CD4-positive, alpha-beta T cell (primary cell): ENCODE measurements at regions not wholly inside any gene's neighbourhood (a gene's known extent, or its start where the extent isn't known, plus 50 kb on each side); places are given as distances from the start of the nearest gene placed in this dataset.

ENCODE experiments used
- ATAC-seq: fragments of 200-7000 bp; cut with Tn5 transposase; one replicate; pipeline ENCODE4 v1.10.0; 2022; ENCODE audit warnings: mild to moderate bottlenecking; ENCODE audit not compliant: poor library complexity
- CTCF ChIA-PET: fragments of 350-600 bp; sonication (Branson Sonifier 250); formaldehyde crosslinking; loops from one replicate; lab custom pipeline; 2021; ENCODE audit warnings: antibody characterized with exemption, inconsistent platforms; lab: Charles Lee
- POLR2A ChIA-PET: fragments of 350-600 bp; sonication (Branson Sonifier 250); formaldehyde crosslinking; loops from one replicate; lab custom pipeline; 2021; ENCODE audit warnings: antibody characterized with exemption, inconsistent platforms; lab: Charles Lee
- DNase-seq, 14 experiments: peaks; one replicate each; pipeline ENCODE4 v3.0.0-alpha.2; 2013 to 2020; ENCODE audit warnings: mixed read lengths in 2 of 14
- H3K27ac ChIP-seq, 2 donors: one replicate each; pipeline versions ENCODE4 v1.5.1 to v1.7.0; 2013; ENCODE audit warnings: low read length in 2 of 2, low read depth in 1 of 2, mild to moderate bottlenecking in 1 of 2
- H3K27me3 ChIP-seq, 2 experiments: 1 replicate in 1 of 2; 2 replicates in 1 of 2; pipeline versions ENCODE4 v1.6.1 to v1.7.0; 2013; ENCODE audit warnings: low read length in 2 of 2, control low read depth in 1 of 2, mild to moderate bottlenecking in 1 of 2, moderate library complexity in 1 of 2; ENCODE audit not compliant: insufficient read depth in 2 of 2, control insufficient read depth in 1 of 2
- H3K36me3 ChIP-seq: one replicate; pipeline ENCODE4 v1.6.1; 2013; ENCODE audit warnings: low read length, control low read depth; ENCODE audit not compliant: insufficient read depth
- H3K4me1 ChIP-seq: one replicate; pipeline ENCODE4 v1.6.1; 2013; ENCODE audit warnings: low read length, control low read depth; ENCODE audit not compliant: insufficient read depth
- H3K4me3 ChIP-seq: one replicate; pipeline ENCODE4 v1.5.1; 2013; ENCODE audit warnings: mild to moderate bottlenecking, low read length, moderate library complexity
- H3K9me3 ChIP-seq, 2 experiments: 1 replicate in 1 of 2; 2 replicates in 1 of 2; pipeline versions ENCODE4 v1.6.1 to v1.7.0; 2013; ENCODE audit warnings: low read length in 2 of 2, mild to moderate bottlenecking in 2 of 2, control low read depth in 1 of 2, moderate library complexity in 1 of 2; ENCODE audit not compliant: control insufficient read depth in 1 of 2, insufficient read depth in 1 of 2
- H3K27ac Mint-ChIP-seq: one replicate; pipeline ENCODE4 v1.8.0; 2020; ENCODE audit warnings: mixed read lengths
- H3K27me3 Mint-ChIP-seq: one replicate; pipeline ENCODE4 v1.8.0; 2021; ENCODE audit warnings: mixed read lengths
- H3K36me3 Mint-ChIP-seq: one replicate; pipeline ENCODE4 v1.8.0; 2021; ENCODE audit warnings: low read depth, mixed read lengths
- H3K4me1 Mint-ChIP-seq: one replicate; pipeline ENCODE4 v1.8.0; 2021; ENCODE audit warnings: low read depth, mixed read lengths
- H3K4me3 Mint-ChIP-seq: one replicate; pipeline ENCODE4 v1.8.0; 2020; ENCODE audit warnings: mild to moderate bottlenecking, mixed read lengths
- H3K9me3 Mint-ChIP-seq: one replicate; pipeline ENCODE4 v1.8.0; 2020; ENCODE audit warnings: mixed read lengths
- CTCF ChIP-seq: fragments of 200-600 bp; IDR thresholded peaks from one replicate; pipeline ENCODE4 v1.8.0; 2022; ENCODE audit warnings: antibody characterized with exemption, mild to moderate bottlenecking
- intact Hi-C, 2 experiments: fragments of 100-400 bp; cut with DNase I in 1 of 2; cut with micrococcal nuclease in 1 of 2; formaldehyde crosslinking; loops; one replicate each; pipeline versions ENCODE4 v1.15.1 to v1.9.0; 2023 to 2025; cut with DNase I, micrococcal nuclease

DNA sequence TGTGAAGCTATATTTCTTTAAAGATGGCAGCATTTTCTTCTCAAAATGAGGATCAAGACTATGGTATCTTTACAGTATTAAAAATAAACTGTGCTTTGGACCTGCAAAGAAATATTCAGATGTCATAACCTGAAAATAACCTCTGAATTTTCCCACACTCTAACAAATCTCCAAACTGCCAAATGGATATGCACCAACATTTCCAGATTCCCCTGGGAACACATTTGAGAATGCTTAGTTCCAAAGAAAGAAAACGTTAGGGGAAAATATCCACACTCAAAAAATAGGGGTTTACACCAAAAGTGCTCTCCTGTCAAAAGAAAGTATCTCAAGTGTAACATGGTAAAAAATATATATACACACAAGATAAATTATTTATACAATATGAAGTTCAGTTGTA lies 69.1 kb upstream of the ARHGAP29 start:
- TF ChIP-seq CTCF, result no peak

GRCh38 chr1:94305704-94306103 lies 68.3 kb upstream of the ARHGAP29 start:
- Mint-ChIP-seq H3K4me1 (no peaks in the 10 kb centered on the region), H3K4me3 (no peak overlapping the region), H3K36me3 (no peaks in the 10 kb centered on the region), H3K27me3 (peaks cover 15% of the 10 kb centered on the region), H3K27ac (no peak overlapping the region), H3K9me3 (no peaks in the 10 kb centered on the region)
- H3K27ac ChIP-seq, result no peak overlapping the region
- no peak overlapping the region for H3K4me3 ChIP-seq
- H3K4me1 ChIP-seq, result no peaks in the 10 kb centered on the region
- no peak for DNase-seq
- intact Hi-C loops, result no loop called here
- POLR2A ChIA-PET, result no interaction called here
- CTCF ChIA-PET, result no interaction called here
- H3K36me3 ChIP-seq, result no peaks in the 10 kb centered on the region
- peaks cover 0 to 7% of the 10 kb centered on the region in 2 experiments for H3K27me3 ChIP-seq
- ATAC-seq, result no peak
- no peak for TF ChIP-seq CTCF
- peaks cover 0 to 4% of the 10 kb centered on the region in 2 experiments for H3K9me3 ChIP-seq

More for the DNA sequence above, 69.1 kb upstream of the ARHGAP29 start:
- POLR2A ChIA-PET, result no interaction called here
- H3K4me1 ChIP-seq, result no peaks in the 10 kb centered on the region
- intact Hi-C loops, result no loop called here
- Mint-ChIP-seq H3K4me1 (no peaks in the 10 kb centered on the region), H3K27ac (no peak overlapping the region), H3K9me3 (no peaks in the 10 kb centered on the region), H3K36me3 (no peaks in the 10 kb centered on the region), H3K4me3 (no peak overlapping the region), H3K27me3 (peaks cover 15% of the 10 kb centered on the region)
- CTCF ChIA-PET, result no interaction called here
- H3K36me3 ChIP-seq, result no peaks in the 10 kb centered on the region
- ATAC-seq (no peak), DNase-seq (no peak)
- no peak overlapping the region for H3K4me3 ChIP-seq
- H3K27ac ChIP-seq, result no peak overlapping the region
- peaks cover 0 to 4% of the 10 kb centered on the region in 2 experiments for H3K9me3 ChIP-seq
- H3K27me3 ChIP-seq, result peaks cover 0 to 3% of the 10 kb centered on the region in 2 experiments

- Histone ChIP-seq H3K27ac (no peak overlapping the region), H3K4me3 (no peak overlapping the region), H3K9me3 (peaks cover 0 to 4% of the 10 kb centered on the region in 2 experiments), H3K4me1 (no peaks in the 10 kb centered on the region), H3K36me3 (no peaks in the 10 kb centered on the region), H3K27me3 (peaks cover 0 to 7% of the 10 kb centered on the region in 2 experiments)
- Mint-ChIP-seq H3K36me3 (no peaks in the 10 kb centered on the region), H3K4me3 (no peak overlapping the region), H3K9me3 (no peaks in the 10 kb centered on the region), H3K4me1 (no peaks in the 10 kb centered on the region), H3K27ac (no peak overlapping the region), H3K27me3 (peaks cover 22% of the 10 kb centered on the region)
- intact Hi-C loops, result no loop called here
- POLR2A ChIA-PET, result no interaction called here
- CTCF ChIA-PET, result no interaction called here
- DNase-seq, result no peak
- ATAC-seq, result no peak
- no peak for TF ChIP-seq CTCF
These were observed 67.2 kb upstream of the ARHGAP29 start for GRCh38 chr1:94304553-94304952.
